ENCODE measurements at regions not wholly inside any gene's neighbourhood (a gene's known extent, or its start where the extent isn't known, plus 50 kb on each side); places are given as distances from the start of the nearest gene placed in this dataset.

- Mint-ChIP-seq H3K9me3 (no peaks in the 10 kb centered on the region), H3K36me3 (ENCODE audit: low read depth) (no peaks in the 10 kb centered on the region), H3K27ac (ENCODE audit: unreplicated experiment) (no peak overlapping the region), H3K4me3 (no peak overlapping the region), H3K27me3 (ENCODE audit: low read depth) (no peaks in the 10 kb centered on the region), H3K4me1 (no peaks in the 10 kb centered on the region)
- DNase-seq (ENCODE audit: low read depth, low spot score): no peak
- no peak for TF ChIP-seq CTCF (conservative IDR thresholded peaks at IDR 0.05)
Measured at GRCh38 chr12:42640391-42640790, 50.8 kb upstream of the PRICKLE1 start.

GRCh38 chr12:42639556-42639955 is 50.0 kb upstream of the PRICKLE1 start:
- Mint-ChIP-seq H3K36me3 (ENCODE audit: low read depth) (no peaks in the 10 kb centered on the region), H3K4me3 (no peak overlapping the region)
- no peak for TF ChIP-seq CTCF (conservative IDR thresholded peaks at IDR 0.05)

More at GRCh38 chr12:42639556-42639955, 50.0 kb upstream of the PRICKLE1 start:
- Mint-ChIP-seq H3K4me1 (no peaks in the 10 kb centered on the region), H3K27ac (ENCODE audit: unreplicated experiment) (no peak overlapping the region), H3K27me3 (ENCODE audit: low read depth) (no peaks in the 10 kb centered on the region), H3K9me3 (no peaks in the 10 kb centered on the region)
- no peak for DNase-seq (ENCODE audit: low read depth, low spot score)
